ENCODE measurements at regions not wholly inside any gene's neighbourhood (a gene's known extent, or its start where the extent isn't known, plus 50 kb on each side); places are given as distances from the start of the nearest gene placed in this dataset.

DNA sequence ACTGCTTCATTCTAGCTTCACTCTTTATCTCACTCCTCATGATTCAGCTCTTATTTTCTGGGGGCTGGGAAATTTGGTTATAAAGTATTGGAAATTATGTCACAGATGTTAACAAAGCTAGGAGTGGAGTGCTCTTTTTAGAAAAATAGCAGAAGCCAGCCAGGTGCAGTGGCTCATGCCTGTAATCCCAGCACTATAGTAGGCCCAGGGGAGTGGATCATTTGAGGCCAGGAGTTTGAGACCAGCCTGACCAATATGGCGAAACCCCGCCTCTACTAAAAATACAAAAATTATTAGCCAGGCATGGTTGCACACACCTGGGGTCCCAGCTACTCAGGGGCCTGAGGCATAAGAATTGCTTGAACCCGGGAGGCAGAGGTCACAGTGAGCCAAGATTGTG, 97.2 kb upstream of the GUCY1A1 start:
- TF ChIP-seq, protein P1, sequence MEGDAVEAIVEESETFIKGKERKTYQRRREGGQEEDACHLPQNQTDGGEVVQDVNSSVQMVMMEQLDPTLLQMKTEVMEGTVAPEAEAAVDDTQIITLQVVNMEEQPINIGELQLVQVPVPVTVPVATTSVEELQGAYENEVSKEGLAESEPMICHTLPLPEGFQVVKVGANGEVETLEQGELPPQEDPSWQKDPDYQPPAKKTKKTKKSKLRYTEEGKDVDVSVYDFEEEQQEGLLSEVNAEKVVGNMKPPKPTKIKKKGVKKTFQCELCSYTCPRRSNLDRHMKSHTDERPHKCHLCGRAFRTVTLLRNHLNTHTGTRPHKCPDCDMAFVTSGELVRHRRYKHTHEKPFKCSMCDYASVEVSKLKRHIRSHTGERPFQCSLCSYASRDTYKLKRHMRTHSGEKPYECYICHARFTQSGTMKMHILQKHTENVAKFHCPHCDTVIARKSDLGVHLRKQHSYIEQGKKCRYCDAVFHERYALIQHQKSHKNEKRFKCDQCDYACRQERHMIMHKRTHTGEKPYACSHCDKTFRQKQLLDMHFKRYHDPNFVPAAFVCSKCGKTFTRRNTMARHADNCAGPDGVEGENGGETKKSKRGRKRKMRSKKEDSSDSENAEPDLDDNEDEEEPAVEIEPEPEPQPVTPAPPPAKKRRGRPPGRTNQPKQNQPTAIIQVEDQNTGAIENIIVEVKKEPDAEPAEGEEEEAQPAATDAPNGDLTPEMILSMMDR (IDR thresholded peaks at IDR 0.05), result no peak
- no peak for DNase-seq (ENCODE audit: extremely low spot score, unreplicated experiment)
- H3K27me3 Mint-ChIP-seq (ENCODE audit: unreplicated experiment), result no peaks in the 10 kb centered on the region
- H3K4me3 Mint-ChIP-seq (ENCODE audit: unreplicated experiment), result no peak overlapping the region
- H3K27ac Mint-ChIP-seq (ENCODE audit: unreplicated experiment), result no peak overlapping the region
- no peaks in the 10 kb centered on the region for H3K36me3 Mint-ChIP-seq (ENCODE audit: unreplicated experiment)
- H3K4me1 Mint-ChIP-seq (ENCODE audit: unreplicated experiment), result peaks cover 14% of the 10 kb centered on the region
- no peaks in the 10 kb centered on the region for H3K9me3 Mint-ChIP-seq (ENCODE audit: unreplicated experiment)

DNA sequence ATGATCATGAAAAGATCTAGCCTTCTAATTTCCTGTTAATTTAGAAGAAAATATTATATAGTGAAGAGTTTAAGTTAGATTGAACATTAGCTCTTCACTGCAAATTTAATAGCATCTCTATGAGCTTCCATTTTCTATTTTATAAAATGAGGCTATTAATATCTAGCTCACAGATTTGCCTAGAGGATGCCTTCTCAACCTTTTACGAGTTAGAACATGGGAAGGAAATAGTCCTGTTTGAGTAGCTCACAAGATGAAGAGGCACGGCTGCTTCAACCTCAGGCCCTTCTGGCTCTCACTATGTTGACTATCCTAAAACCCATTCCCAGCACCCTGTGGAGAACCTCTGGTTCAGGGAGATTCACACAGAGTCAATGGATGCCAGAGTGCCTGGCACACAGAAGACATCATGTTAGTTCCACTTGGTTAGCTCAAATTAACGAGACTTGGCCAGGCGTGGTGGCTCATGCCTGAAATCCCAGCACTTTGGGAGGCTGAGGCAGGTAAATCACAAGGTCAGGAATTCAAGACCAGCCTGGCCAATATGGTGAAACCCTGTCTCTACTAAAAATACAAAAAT, 97.9 kb upstream of the GUCY1A1 start:
- TF ChIP-seq, protein P1 (IDR thresholded peaks at IDR 0.05), result no peak
- Mint-ChIP-seq H3K27me3 (ENCODE audit: unreplicated experiment) (no peaks in the 10 kb centered on the region), H3K9me3 (ENCODE audit: unreplicated experiment) (no peaks in the 10 kb centered on the region), H3K4me3 (ENCODE audit: unreplicated experiment) (no peak overlapping the region), H3K27ac (ENCODE audit: unreplicated experiment) (no peak overlapping the region), H3K4me1 (ENCODE audit: unreplicated experiment) (peaks cover 14% of the 10 kb centered on the region), H3K36me3 (ENCODE audit: unreplicated experiment) (no peaks in the 10 kb centered on the region)
- no peak for DNase-seq (ENCODE audit: extremely low spot score, unreplicated experiment)

DNA sequence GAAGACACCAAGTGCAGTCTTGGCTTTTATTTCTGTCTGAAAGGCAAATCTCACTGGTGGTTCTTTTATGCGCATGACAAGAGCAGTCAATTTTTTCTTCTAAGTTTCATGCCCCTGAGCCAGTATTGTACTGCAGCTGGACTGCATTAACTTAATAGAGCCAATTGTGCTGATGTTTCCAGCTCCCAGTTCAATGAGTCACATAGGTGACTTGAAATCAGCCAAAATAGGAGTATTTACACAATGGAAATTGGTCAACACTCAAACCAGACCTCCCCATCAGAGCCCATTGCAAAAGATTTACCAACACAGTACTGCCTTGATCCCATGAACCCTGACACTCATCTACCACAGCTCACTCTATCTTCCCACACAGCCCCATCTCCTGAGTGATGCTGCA, 100.3 kb upstream of the GUCY1A1 start:
- Mint-ChIP-seq H3K36me3 (ENCODE audit: unreplicated experiment) (no peaks in the 10 kb centered on the region), H3K4me3 (ENCODE audit: unreplicated experiment) (no peak overlapping the region), H3K4me1 (ENCODE audit: unreplicated experiment) (peaks cover 9% of the 10 kb centered on the region), H3K27me3 (ENCODE audit: unreplicated experiment) (no peaks in the 10 kb centered on the region), H3K27ac (ENCODE audit: unreplicated experiment) (no peak overlapping the region), H3K9me3 (ENCODE audit: unreplicated experiment) (no peaks in the 10 kb centered on the region)
- DNase-seq (ENCODE audit: extremely low spot score, unreplicated experiment), result no peak
- TF ChIP-seq, protein P1 (IDR thresholded peaks at IDR 0.05), result no peak

DNA sequence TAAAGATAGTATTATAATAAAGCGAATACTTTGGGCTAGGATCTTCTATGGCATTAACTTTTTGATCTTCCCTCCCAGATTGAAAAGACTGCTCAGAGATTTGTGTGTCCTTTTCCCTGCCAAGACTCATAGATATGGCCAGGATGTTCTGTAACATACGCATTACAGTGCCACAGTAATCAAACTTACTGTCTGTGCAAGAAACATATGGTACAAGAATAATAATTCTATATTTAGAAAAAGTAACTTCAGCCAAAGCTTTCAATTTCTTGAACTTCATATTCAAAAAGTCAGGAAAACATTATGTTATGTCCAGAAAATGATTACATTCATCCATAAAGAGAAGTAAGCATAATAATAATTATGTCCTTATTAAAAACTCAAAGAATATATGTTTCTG, 100.9 kb upstream of the GUCY1A1 start:
- no peaks in the 10 kb centered on the region for H3K36me3 Mint-ChIP-seq (ENCODE audit: unreplicated experiment)
- no peaks in the 10 kb centered on the region for H3K9me3 Mint-ChIP-seq (ENCODE audit: unreplicated experiment)
- H3K4me3 Mint-ChIP-seq (ENCODE audit: unreplicated experiment), result no peak overlapping the region
- H3K4me1 Mint-ChIP-seq (ENCODE audit: unreplicated experiment), result peaks cover 9% of the 10 kb centered on the region
- DNase-seq (ENCODE audit: extremely low spot score, unreplicated experiment), result no peak
- TF ChIP-seq, protein P1 (IDR thresholded peaks at IDR 0.05), result no peak
- no peak overlapping the region for H3K27ac Mint-ChIP-seq (ENCODE audit: unreplicated experiment)
- no peaks in the 10 kb centered on the region for H3K27me3 Mint-ChIP-seq (ENCODE audit: unreplicated experiment)

DNA sequence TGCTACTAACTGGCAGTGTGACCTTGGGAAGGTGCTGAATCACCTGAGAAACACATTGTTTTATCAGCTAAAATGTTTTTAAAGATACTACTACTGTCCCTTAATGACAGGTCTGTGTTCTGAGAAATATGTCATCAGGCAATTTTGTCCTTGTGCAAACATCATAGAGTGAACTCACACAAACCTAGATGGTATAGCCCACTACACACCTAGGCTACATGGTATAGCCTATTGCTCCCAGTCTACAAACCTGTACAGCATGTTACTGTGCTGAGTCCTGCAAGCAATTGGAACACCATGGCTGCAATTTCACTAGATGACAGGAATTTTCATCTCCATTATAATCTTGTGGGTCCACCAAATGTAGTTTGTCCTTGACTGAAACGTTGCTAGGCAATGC, 101.3 kb upstream of the GUCY1A1 start:
- Mint-ChIP-seq H3K9me3 (ENCODE audit: unreplicated experiment) (no peaks in the 10 kb centered on the region), H3K27me3 (ENCODE audit: unreplicated experiment) (no peaks in the 10 kb centered on the region)
- TF ChIP-seq, protein P1 (IDR thresholded peaks at IDR 0.05), result no peak

More for the DNA sequence above, 101.3 kb upstream of the GUCY1A1 start:
- Mint-ChIP-seq H3K27ac (ENCODE audit: unreplicated experiment) (no peak overlapping the region), H3K4me1 (ENCODE audit: unreplicated experiment) (peaks cover 11% of the 10 kb centered on the region), H3K36me3 (ENCODE audit: unreplicated experiment) (no peaks in the 10 kb centered on the region), H3K4me3 (ENCODE audit: unreplicated experiment) (no peak overlapping the region)
- DNase-seq (ENCODE audit: extremely low spot score, unreplicated experiment), result no peak
